ENCODE measurements at regions not wholly inside any gene's neighbourhood (a gene's known extent, or its start where the extent isn't known, plus 50 kb on each side); places are given as distances from the start of the nearest gene placed in this dataset.
"Not testable (repeated sequence)": the region's sequence is repeated elsewhere in the genome, so short reads cannot be mapped to it uniquely, and the experiment has no call there.

DNA sequence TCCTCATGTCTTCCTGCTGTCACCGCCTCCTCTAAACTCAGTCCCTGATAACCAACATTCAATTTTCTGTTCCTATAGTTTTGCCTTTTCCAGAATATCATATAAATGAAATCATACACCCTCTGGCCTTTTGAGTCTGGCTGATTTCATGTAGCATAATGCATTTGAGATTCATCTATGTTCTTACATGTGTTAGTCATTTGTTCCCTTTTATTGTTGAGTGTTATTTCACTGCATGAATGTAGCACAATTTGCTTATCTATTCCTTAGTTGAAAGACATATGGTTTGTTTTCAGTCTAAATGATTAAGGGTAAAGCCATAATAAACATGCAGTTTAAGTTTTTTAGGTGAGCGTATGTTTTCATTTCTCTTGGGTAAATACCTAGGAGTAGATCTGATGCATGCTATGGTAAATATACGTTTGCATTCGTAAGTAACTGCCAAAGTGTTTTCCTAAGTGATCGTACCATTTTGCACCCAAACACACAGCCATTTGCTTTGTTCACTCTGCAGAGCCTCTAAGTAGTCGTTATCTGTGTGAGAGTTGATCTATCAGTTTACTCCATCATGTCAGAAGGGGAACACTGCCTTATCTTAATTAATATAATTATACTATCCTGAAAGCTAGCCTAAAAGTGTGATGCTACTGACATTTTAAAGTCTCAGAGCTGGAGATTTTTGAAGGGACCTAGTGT is 460.8 kb downstream of the DMAC1 start:
- no peak for DNase-seq

DNA sequence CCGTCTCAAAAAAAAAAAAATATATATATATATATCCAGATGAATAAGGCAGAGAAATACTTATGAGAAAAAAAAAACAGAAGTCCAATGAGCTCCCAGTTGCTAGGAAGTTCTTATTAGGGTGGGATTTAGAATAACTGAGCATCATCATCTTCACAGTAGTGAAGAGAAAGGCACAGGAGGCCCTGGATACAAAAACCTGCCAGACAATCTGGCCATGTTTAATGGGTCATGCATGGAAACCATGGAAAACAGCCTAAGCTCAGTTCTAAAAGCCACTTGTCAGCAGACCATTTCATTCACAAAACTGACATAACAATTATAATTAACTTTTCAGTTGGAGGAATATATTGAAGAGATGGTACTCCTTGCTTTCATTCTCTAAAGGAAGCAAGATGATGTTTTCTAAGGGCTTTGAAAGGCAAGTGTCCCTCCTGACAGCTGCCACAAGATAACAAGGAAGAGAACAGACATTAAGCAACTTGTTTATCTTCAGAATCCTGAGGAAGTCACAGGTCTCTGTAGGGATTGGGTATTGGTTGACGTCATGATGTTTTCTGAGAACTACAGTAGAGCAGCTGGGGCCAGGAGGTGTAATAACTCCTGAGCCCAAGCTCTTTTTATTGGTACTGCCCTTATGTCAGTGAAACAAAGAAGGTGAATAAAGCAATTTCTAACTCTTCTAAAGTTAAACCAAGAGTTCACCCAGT is 463.1 kb downstream of the DMAC1 start:
- DNase-seq: no peak

DNA sequence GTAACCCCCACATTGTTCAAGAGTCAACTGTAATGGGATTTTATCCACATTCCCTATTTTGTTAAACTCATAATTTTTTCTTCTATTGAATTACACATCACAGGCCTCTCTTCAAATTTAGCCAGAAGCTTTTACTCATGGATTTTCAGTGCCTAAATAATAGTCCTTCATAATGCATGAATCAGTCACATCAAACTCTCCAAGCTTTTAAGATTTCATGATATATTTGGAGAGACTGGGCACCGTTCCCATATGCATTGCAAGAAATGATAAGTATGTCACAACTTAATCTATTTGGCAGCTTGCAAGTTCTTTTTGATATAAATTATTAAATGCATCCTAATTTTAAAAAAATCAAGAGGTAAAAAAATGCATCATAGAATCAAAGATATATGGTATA is 465.9 kb downstream of the DMAC1 start:
- DNase-seq: no peak

DNA sequence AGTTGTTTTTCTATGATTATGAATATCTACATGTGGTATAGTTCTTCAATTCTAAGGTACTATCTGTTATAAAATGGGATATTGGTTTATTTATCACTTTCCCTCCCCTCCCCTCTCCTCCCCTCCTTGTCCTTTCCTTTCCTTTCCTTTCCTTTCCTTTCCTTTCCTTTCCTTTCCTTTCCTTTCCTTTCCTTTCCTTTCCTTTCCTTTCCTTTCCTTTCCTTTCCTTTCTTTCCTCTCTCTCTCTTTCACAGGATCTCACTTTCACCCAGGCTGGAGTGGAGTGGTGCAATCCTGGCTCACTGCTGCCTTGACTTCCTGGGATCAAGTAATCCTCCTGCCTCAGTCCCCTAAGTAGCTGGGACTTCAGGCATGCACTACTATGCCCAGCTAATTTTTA is 466.8 kb downstream of the DMAC1 start:
- DNase-seq: no peak

DNA sequence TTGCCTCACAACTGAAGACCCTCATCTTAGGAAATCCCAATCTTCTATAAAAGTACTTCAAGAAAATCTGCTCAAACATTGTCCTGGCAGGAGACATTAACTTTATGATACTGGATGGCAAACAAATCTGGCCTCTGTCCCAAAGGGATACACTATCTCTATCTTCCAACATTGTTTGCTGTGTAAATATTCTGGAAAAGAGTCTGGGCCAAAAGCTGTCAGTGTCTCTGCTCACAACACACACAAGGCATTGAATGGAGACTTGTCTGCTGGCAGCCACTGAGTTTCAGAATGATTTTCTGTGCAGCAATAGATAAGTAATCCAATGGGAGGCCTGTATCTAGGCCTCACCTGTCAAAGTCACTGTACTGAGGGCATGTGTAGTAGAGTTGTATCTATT is 471.1 kb downstream of the DMAC1 start:
- DNase-seq: no peak

DNA sequence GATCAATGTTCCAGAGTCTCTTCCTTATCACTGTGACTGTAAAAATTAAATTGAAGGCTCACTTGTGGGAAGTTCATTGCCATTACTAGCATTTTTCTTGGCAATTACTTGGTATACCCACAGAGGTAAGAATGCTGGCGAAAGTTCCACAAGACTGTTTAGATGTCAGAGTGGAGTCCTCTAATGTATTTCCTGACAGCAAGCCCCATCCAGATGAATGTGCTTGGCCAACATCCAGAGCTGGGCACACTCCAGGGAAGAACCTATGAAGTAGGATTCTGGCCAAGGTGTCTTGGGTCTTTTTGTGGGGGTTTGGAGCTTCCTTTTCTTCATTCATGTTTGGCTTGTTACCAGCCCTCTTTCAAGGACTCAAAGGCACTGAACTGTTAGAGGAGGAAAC is 473.6 kb downstream of the DMAC1 start:
- no peak for DNase-seq

DNA sequence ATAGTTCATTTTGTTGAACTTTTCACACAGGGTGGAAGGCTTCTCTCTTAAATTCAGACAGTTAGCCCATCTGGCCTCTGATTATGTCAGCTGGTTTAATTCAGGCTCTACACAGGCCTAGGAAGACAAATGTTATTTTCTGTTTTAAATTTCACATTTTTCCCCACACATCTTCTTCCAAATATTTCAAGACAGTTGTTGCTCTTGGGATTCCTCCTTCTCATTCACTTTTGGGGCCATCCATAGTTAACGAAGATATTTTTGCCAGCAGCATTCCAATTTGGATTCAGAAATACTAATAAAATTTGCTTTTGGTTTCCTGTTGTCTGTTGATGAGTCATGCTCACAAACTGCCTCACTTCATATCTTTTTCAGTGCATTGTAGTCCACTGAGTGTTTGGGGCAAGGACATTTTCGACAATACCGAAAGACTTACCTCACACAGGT is 475.4 kb downstream of the DMAC1 start:
- DNase-seq: no peak

DNA sequence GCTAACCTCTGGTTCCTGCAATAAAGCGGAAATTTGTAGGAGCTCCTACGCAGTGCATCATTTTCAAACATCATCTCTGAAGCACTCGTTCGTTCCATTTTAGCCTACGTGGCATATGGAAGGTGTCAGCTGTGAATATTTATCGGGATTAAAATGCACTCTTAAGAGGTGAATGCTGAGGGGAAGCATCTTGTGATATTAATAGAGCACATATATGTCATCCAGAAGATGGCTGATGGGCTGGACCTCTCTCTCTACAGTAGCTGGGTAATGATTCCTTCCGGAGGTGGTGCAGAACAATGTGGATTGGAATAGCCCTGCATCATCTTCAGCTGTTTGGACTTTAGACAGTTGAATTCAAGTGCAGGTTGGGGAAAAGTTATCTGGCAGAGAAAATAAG is 478.7 kb downstream of the DMAC1 start:
- DNase-seq: no peak

DNA sequence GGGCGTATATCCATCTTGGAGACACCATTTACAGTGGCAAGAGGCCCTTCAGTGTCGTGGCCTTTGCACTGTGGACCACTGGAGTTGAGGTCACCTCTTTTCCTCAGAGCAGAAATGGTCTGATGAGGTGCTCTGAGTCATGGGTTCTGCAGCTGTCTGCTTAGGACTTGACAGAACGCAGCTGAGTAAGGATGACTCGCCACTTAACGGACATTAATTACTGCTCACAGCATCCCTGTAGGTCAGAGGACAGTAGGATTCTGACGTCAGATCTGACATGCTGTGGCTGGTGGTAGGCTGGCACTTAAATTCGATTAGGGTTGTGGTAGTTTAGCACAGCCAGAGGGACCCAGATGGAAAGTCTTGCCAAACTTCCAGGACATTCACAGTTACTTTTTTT is 479.4 kb downstream of the DMAC1 start:
- no peak for DNase-seq

DNA sequence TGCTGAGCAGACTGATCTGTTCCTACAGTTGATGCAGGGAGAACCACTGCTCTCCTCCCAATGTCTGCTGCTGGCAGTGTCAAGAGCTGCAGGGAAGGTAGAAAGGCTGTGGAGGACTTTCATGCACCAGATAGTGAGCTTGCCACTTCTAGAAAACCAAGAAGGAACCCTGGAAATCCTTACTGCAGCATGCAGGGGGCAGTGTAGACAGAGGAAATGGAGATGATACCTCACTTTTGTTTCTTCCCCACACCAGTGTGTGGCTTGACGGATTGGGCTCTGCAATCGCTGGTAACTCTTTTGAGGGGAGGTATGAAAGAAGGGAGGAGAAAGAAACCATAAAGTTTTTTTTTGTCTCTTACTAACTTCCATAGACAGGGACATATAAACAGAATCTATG is 480.7 kb downstream of the DMAC1 start:
- no peak for DNase-seq

DNA sequence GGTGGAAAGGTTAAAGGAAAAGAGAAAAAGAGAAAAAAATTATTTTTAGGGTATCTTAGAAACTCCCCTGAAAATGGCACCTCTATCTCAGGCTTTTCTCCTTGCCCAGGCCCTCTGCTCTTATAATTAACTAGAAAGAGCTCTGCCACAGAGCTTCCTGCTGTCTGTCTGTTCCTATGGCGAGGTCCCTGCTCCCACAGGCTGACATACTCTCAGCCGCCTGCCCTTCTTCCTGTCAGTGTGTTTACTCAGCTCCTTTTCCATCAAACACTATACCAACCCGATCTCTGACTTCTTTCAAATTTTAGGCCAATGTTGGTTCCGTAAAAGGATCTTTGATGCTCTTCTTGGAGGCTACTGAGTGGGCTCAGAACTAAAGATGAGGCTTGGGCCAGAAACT is 482.6 kb downstream of the DMAC1 start:
- no peak for DNase-seq

DNA sequence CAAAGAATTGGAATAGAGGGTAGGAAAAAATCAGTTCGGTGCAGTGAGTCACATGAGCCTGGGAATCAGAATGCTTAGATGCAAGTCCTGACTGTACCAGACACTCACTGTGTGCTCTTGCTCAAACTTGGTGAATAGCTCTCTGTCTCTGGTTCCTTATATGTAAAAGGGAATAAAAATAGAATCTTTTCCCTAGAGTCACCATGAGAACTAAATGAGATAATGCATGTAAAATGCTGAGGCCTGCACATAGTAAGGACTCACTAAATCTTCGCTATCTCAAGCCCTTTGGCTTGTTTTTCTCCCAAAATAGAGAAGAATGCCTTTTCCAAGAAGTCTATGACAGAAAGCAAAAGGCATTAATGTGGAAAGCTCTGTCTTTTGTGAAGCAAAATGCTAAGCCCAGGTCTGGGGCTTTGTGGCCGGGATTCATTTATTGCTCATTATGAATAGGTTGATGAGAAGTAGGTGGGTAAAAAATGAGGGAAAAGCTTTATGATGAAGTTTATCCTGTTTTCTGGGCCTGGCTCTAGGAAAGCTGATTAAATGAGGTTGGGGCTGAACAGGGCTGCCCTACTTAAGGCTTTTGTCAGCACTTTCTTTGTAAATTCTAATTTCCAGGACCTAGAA is 483.3 kb downstream of the DMAC1 start:
- DNase-seq: no peak

DNA sequence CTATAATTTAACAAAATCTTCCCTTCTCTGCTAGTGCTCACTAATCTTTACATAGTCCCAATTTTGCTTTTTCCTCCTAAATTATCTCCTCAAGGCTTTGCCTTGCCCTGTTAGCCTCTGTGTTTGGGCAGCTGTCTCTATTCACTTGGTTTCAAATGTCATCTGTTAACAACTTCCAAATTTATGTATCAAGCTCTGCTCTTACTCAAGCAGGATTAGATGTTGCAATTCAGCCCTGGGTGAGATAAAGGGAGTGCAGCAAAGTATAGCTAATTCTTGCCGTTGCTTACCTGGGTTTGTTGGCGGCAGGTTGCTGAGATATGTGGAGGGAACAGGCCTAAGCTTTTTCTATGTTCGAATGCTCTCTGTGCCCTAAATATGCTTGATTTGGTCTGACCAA is 483.8 kb downstream of the DMAC1 start:
- DNase-seq: no peak

DNA sequence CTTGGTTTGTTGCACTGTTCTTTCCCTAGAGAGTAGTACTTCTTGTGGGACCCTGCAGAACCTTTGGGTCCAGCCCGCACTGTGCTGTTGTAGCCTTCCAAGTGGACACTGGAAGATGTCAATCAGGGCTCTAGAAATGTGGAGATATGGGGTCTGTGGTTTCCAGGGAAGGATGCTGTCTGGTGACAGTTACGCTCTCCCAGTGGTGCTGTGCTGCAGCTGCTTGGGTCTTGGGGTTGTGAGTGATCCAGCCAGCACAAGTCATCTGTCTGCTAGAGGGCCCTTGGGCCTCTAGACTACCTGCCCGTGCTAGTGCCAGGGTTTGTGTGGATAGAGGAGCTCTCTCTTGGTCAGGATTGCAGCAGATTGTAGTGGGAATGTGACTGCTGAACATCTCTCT is 484.5 kb downstream of the DMAC1 start:
- no peak for DNase-seq

DNA sequence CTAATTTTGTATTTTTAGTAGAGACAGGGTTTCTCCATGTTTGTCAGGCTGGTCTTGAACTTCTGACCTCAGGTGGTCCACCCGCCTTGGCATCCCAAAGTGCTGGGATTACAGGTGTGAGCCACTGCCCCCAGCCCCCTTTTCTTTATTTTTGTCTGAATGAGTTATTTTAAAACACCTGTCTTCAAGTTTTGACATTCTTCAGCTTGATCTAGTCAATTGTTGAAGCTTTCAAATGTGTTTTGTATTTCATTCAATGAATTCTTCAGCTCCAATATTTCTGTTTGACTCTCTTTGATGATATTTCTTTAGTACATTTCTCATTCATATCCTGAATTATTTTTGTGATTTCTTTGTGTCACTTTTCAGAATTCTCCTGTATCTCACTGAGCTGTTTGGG is 486.2 kb downstream of the DMAC1 start:
- no peak for DNase-seq

DNA sequence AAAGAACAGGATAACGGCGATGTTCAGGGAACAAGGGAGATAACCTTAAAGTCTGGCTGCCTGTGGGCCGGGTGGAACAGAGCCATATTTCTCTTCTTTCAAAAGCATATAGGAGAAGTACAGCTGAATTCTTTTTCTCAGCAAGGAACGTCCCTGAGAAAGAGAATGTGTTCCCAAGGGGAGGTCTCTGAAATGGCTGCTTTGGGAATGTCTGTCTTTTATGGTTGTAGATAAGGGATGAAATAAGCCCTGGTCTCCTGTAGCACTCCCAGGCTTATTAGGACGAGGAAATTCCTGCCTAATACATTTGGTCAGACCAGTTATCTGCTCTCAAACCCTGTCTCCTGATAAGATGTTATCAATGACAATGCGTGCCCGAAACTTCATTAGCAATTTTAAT is 490.5 kb downstream of the DMAC1 start:
- not testable (repeated sequence) for DNase-seq

DNA sequence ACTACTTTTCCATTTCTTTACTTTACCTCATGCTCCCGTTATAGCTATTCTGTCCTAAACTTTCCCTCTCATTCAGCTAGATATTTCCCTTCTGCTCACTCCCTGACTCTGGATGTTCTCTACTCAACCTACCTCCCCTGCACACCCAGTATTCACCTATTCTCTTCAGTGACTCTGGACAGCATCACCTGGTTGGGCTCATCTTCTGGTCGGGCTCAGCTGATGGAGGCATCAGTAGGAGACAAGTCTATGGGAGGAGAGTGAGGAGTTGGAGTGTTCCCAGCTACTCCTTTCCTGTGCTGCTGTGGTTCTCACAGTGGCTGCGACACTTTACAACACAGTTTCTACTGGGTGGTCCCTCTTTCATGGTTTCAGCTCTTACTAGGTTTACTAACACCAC is 493.9 kb downstream of the DMAC1 start:
- DNase-seq: no peak

DNA sequence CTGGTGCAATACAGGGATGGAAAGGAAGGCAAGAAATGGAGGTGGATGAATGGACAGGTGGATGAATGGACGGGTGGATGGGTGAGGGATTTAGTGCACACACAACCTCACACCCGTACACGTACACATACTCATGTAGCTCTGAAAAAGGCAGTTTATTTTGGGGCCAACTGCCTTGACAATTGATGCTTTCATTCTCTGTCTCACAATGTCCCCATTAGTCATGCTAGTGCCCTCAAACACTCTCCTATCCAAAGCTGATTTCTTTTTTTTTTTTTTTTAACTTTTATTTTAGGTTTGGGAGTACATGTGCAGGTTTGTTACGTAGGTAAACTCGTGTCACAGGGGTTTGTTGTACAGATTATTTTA is 495.0 kb downstream of the DMAC1 start:
- DNase-seq: no peak

DNA sequence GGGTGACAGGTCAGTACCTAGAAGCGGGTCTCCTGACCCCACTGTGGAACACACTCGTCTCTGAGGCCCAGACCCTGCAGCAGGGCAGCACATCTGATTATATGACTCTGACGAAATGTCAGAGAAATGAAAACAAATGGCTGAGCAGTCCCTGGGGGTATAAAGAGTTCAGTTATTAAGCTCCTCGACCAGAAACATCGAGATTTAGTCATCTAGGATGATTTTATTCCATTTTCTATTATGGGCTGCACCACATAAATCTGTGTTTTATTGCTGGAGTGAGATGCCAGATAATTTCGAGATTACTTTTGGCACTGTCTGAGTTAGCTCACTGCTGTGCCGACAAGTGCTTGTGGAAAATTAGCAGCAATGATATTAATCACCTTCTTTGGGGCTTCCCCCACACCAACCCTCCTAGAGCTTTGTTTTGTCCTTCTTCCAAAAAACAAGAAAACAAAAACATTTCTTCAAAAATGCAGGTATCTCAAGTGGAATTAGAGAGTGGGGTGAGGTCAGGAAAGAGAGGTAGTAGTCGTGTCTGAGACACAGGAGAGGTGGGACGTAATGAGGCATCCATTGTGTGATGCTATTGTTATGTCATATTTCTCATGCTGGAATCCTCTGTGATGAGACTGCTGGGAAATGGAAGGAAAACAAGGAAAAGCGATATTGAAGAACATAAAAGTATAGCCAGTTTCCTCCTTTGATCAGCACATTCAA is 495.5 kb downstream of the DMAC1 start:
- DNase-seq: no peak

DNA sequence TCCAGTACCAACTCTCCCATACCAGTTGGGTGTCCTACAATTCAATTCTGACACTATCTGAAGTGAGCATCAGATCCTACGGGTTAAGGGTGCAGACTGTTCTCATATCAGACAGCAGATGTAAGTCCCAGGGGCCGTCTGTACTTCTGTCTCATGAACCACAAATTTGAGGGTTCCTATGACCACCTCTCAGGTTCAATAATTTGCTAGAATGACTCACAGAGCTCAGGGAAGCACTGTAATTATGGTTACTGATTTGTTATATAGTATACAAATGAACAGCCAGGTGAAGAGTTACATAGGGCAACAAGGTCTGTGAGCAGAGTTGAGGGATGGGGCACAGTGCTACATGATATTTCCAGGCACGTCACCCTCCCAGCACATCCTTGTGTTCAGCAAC is 499.1 kb downstream of the DMAC1 start:
- DNase-seq: no peak

DNA sequence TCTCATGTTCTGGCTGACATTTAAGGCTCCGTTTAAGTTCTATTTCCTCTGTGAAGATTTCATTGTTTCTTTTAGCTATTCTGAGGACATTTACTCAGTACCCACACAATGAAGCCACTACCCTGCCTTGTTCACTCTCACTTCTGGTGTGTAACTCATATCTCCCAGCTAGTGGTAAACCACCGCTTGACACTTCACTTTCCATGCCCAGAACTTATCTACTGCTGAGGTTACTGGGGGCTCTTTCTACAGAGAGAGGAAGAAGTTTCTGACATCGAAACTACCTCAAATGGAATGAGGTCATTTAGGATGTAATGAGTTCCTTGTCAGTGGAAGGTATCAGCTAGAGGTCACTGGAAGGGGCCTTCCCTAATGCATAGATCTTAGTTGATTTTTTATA is 501.5 kb downstream of the DMAC1 start:
- DNase-seq: no peak

DNA sequence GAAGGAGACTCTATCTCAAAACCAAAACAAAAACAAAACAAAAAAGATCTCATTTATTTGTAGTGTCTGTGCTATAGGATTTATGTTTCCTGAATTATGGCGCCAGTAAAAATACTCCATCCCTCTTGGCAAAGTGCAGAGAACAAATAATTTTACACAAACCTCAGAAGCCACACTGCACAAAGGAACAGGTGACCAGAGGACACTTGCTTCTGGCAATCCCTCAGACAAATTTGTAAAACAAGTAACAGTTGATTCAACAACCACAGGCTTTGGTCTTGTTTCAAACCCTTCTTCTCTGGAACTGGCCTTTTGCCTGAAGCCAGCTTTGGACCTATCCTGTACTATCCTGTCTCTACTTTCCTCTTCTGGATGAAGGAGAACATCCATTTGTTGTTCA is 502.1 kb downstream of the DMAC1 start:
- no peak for DNase-seq

DNA sequence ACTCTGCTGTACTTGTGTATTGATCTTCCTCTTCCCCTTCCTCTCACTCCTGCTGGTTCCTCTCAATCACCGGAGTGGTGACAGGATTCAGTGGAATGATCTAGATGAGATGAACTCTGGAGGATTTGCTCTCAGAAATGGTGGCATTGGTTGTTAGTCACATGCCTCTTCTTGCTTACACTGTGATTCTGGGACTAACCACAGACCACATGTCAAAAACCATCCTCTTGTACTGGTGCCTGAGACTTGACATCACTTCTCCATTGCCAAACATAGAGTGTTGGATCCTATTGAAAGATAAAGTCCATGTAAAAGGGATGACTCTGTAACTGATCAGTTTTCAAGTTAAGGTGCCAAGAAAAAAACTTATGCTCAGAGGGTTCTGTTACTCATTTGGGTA is 506.5 kb downstream of the DMAC1 start:
- DNase-seq: no peak

DNA sequence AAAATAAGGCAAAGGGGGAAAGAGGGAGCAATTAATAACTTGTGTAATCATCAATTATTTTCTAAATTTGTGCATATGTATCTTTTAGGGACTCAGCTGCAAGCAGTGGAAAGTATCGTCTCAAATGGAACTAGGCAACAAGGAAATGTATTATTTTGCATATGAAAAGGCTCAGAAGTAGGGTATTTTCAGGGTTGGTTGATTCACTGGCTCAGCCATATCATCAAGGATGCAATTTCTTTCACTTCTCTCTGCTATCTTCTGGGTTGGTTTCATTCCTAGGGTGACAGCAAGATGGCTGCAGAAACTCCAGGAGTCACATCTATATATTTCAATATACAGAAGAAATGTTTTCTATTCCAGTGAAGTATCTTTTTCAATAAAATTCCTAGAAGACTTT is 509.8 kb downstream of the DMAC1 start:
- no peak for DNase-seq

All from central memory CD4-positive, alpha-beta T cell (primary cell).